H1 (cell line): ENCODE measurements at regions not wholly inside any gene's neighbourhood (a gene's known extent, or its start where the extent isn't known, plus 50 kb on each side); places are given as distances from the start of the nearest gene placed in this dataset.

Experiments used
- CTCF ChIA-PET: fragments of 300-600 bp; sonication (Branson Sonifier 250); formaldehyde crosslinking; loops from one replicate; lab custom pipeline; 2021; ENCODE audit not compliant: partially characterized antibody; lab: Charles Lee
- POLR2A ChIA-PET: fragments of 300-600 bp; sonication (Branson Sonifier 250); formaldehyde crosslinking; loops from one replicate; lab custom pipeline; 2021; ENCODE audit warnings: inconsistent platforms; ENCODE audit not compliant: partially characterized antibody; lab: Charles Lee
- DNase-seq, 2 experiments: peaks; one replicate each; pipeline versions ENCODE4 v3.0.0 to v3.0.0-alpha.2; 2010 to 2022; ENCODE audit warnings: low spot score in 2 of 2, low read depth in 1 of 2, mixed read lengths in 1 of 2
- FAIRE-seq: peaks from 2 replicates; lab custom pipeline; 2011; peaks lifted over from hg19 to GRCh38; lab: Jason Lieb, UNC
- H2AFZ ChIP-seq: 2 replicates; pipeline ENCODE4 v1.8.1; 2012; ENCODE audit warnings: low read length, inconsistent platforms
- H2AK5ac ChIP-seq: 2 replicates; pipeline ENCODE4 v1.6.1; 2013; ENCODE audit warnings: low read depth, low read length
- H2BK120ac ChIP-seq: replicated peaks from 2 replicates; pipeline ENCODE3; 2013; ENCODE audit warnings: low read depth, low read length, inconsistent platforms
- H2BK12ac ChIP-seq: 2 replicates; pipeline ENCODE4 v1.6.1; 2013; ENCODE audit warnings: low read depth, low read length
- H2BK15ac ChIP-seq: 2 replicates; pipeline ENCODE4 v1.6.1; 2013; ENCODE audit warnings: low read length
- H2BK20ac ChIP-seq: 2 replicates; pipeline ENCODE4 v1.6.1; 2013; ENCODE audit warnings: low read length
- H2BK5ac ChIP-seq: 2 replicates; pipeline ENCODE4 v1.6.1; 2013; ENCODE audit warnings: low read depth, low read length
- H3K14ac ChIP-seq: 2 replicates; pipeline ENCODE4 v1.6.1; 2013; ENCODE audit warnings: inconsistent platforms; ENCODE audit not compliant: insufficient read length
- H3K18ac ChIP-seq: 2 replicates; pipeline ENCODE4 v1.6.1; 2013; ENCODE audit warnings: low read length; ENCODE audit errors: extremely low read depth
- H3K23ac ChIP-seq: 2 replicates; pipeline ENCODE4 v1.6.1; 2013; ENCODE audit warnings: inconsistent platforms; ENCODE audit not compliant: insufficient read length
- H3K23me2 ChIP-seq: 2 replicates; pipeline ENCODE4 v1.6.1; 2013; ENCODE audit warnings: low read depth, low read length
- H3K27ac ChIP-seq: 2 replicates; pipeline ENCODE4 v1.6.1; 2011; ENCODE audit warnings: low read depth, low read length, inconsistent platforms
- H3K27me3 ChIP-seq, 4 experiments: replicated peaks in 1 of 4; 1 replicate in 1 of 4; 2 replicates in 3 of 4; pipeline versions ENCODE4 v1.6.1 to v1.8.1; 2011 to 2013; ENCODE audit warnings: low read length in 3 of 4, mild to moderate bottlenecking in 3 of 4, inconsistent platforms in 2 of 4, mixed read lengths in 2 of 4, moderate library complexity in 1 of 4; ENCODE audit not compliant: control insufficient read depth in 3 of 4, insufficient read depth in 3 of 4; ENCODE audit errors: extremely low read depth in 1 of 4
- H3K36me3 ChIP-seq, 4 experiments: 2 replicates each; pipeline versions ENCODE4 v1.6.1 to v1.8.1; 2011 to 2013; ENCODE audit warnings: mild to moderate bottlenecking in 4 of 4, low read length in 3 of 4, moderate library complexity in 2 of 4, control low read depth in 1 of 4, inconsistent platforms in 1 of 4; ENCODE audit not compliant: insufficient read depth in 4 of 4, control insufficient read depth in 2 of 4
- H3K4ac ChIP-seq: replicated peaks from 2 replicates; pipeline ENCODE3; 2013; ENCODE audit warnings: low read length, low read depth, mixed read lengths, inconsistent platforms; ENCODE audit not compliant: insufficient read length
- H3K4me1 ChIP-seq, 4 experiments: replicated peaks in 1 of 4; 1 replicate in 1 of 4; 2 replicates in 3 of 4; pipeline versions ENCODE4 v1.6.1 to v1.8.1; 2011 to 2013; ENCODE audit warnings: low read length in 3 of 4, inconsistent platforms in 2 of 4, mixed read lengths in 1 of 4; ENCODE audit not compliant: insufficient read depth in 4 of 4, control insufficient read depth in 3 of 4
- H3K4me2 ChIP-seq, 2 experiments: 2 replicates each; pipeline versions ENCODE4 v1.6.1 to v1.8.1; 2011 to 2013; ENCODE audit warnings: low read depth in 2 of 2, low read length in 2 of 2, control low read depth in 1 of 2, inconsistent platforms in 1 of 2, mild to moderate bottlenecking in 1 of 2; ENCODE audit not compliant: insufficient read depth in 1 of 2
- H3K4me3 ChIP-seq, 4 experiments: fragments of 200-600, 300-600 bp in 1 of 4; sonication (generic), shearing (Covaris generic), sonication (Bioruptor Twin) in 1 of 4; 2 replicates each; pipeline versions ENCODE4 v1.5.1 to v1.8.1; 2011 to 2016; ENCODE audit warnings: low read length in 4 of 4, low read depth in 3 of 4, control low read depth in 2 of 4, inconsistent platforms in 2 of 4, mild to moderate bottlenecking in 2 of 4, mixed read lengths in 1 of 4, moderate library complexity in 1 of 4; ENCODE audit not compliant: insufficient read depth in 2 of 4; ENCODE audit errors: extremely low read depth in 1 of 4
- H3K56ac ChIP-seq: replicated peaks from 2 replicates; pipeline ENCODE3; 2013; ENCODE audit warnings: low read depth, mild to moderate bottlenecking, mixed read lengths, low read length, inconsistent platforms; ENCODE audit not compliant: insufficient read length
- H3K79me1 ChIP-seq: 2 replicates; pipeline ENCODE4 v1.6.1; 2013; ENCODE audit warnings: low read depth, low read length, control low read depth
- H3K79me2 ChIP-seq, 2 experiments: 2 replicates each; pipeline versions ENCODE4 v1.6.1 to v1.8.1; 2012 to 2013; ENCODE audit warnings: low read length in 2 of 2, mild to moderate bottlenecking in 2 of 2, inconsistent platforms in 1 of 2; ENCODE audit not compliant: insufficient read depth in 2 of 2, control insufficient read depth in 1 of 2
- H3K9ac ChIP-seq, 4 experiments: replicated peaks in 1 of 4; 1 replicate in 1 of 4; 2 replicates in 3 of 4; pipeline versions ENCODE4 v1.6.1 to v1.8.1; 2011 to 2013; ENCODE audit warnings: low read depth in 3 of 4, low read length in 3 of 4, control low read depth in 2 of 4, mild to moderate bottlenecking in 2 of 4, moderate library complexity in 2 of 4, inconsistent platforms in 1 of 4; ENCODE audit errors: extremely low read depth in 1 of 4
- H3K9me3 ChIP-seq, 2 experiments: 2 replicates each; pipeline versions ENCODE4 v1.6.1 to v1.8.1; 2012 to 2013; ENCODE audit warnings: mild to moderate bottlenecking in 2 of 2, moderate library complexity in 2 of 2, control low read depth in 1 of 2, inconsistent platforms in 1 of 2, low read depth in 1 of 2, low read length in 1 of 2, mixed read lengths in 1 of 2; ENCODE audit not compliant: insufficient read depth in 2 of 2
- H4K20me1 ChIP-seq, 2 experiments: replicated peaks in 1 of 2; 2 replicates each; pipeline versions ENCODE3 to v1.8.1; 2011 to 2013; ENCODE audit warnings: inconsistent platforms in 2 of 2, low read length in 2 of 2, mild to moderate bottlenecking in 1 of 2; ENCODE audit not compliant: insufficient read depth in 2 of 2, control insufficient read depth in 1 of 2
- H4K5ac ChIP-seq: 2 replicates; pipeline ENCODE4 v1.6.1; 2013; ENCODE audit warnings: low read length, low read depth, mixed read lengths, inconsistent platforms; ENCODE audit not compliant: insufficient read length
- H4K8ac ChIP-seq: 2 replicates; pipeline ENCODE4 v1.8.0; 2013; ENCODE audit warnings: mild to moderate bottlenecking, moderate library complexity, low read length, inconsistent platforms; ENCODE audit not compliant: insufficient read depth; ENCODE audit errors: extremely low read depth
- H4K91ac ChIP-seq: replicated peaks from 2 replicates; pipeline ENCODE3; 2013; ENCODE audit warnings: low read length, mixed read lengths, inconsistent platforms; ENCODE audit not compliant: insufficient read length
- BACH1 ChIP-seq: IDR thresholded peaks from 2 replicates; pipeline ENCODE4 v1.6.1; 2012; ENCODE audit warnings: low read length, improper control_type of control experiment
- BRCA1 ChIP-seq: IDR thresholded peaks from 2 replicates; pipeline ENCODE4 v1.6.1; 2012; ENCODE audit warnings: low read depth, low read length, improper control_type of control experiment
- CBX5 ChIP-seq: fragments of 300-800, 300-1000 bp; sonication (generic); IDR thresholded peaks from 2 replicates; pipeline ENCODE4 v1.7.1; 2016; ENCODE audit warnings: antibody characterized with exemption, low read length, low read depth
- CREB1 ChIP-seq: IDR thresholded peaks from 2 replicates; pipeline ENCODE4 v1.6.1; 2012; ENCODE audit warnings: inconsistent platforms
- EZH2 ChIP-seq: fragments of 200-600 bp; sonication (generic); IDR thresholded peaks from 2 replicates; pipeline ENCODE4 v1.7.1; 2012; ENCODE audit warnings: low read depth, mild to moderate bottlenecking, moderate library complexity, low read length, inconsistent platforms; ENCODE audit not compliant: severe bottlenecking
- GABPA ChIP-seq: IDR thresholded peaks from 2 replicates; pipeline ENCODE4 v1.6.1; 2011; ENCODE audit warnings: mild to moderate bottlenecking, low read length, moderate library complexity, borderline replicate concordance; ENCODE audit not compliant: insufficient read depth
- JUN ChIP-seq: IDR thresholded peaks from 2 replicates; pipeline ENCODE4 v1.6.1; 2011; ENCODE audit warnings: low read depth, mild to moderate bottlenecking, improper control_type of control experiment, low read length
- NRF1 ChIP-seq: IDR thresholded peaks from 2 replicates; pipeline ENCODE4 v1.6.1; 2011; ENCODE audit warnings: mild to moderate bottlenecking, low read depth, low read length, improper control_type of control experiment
- POLR2AphosphoS5 ChIP-seq: IDR thresholded peaks from 2 replicates; pipeline ENCODE4 v1.6.1; 2011; ENCODE audit warnings: low read depth, low read length
- POU5F1 ChIP-seq: IDR thresholded peaks from 2 replicates; pipeline ENCODE4 v1.6.1; 2011; ENCODE audit warnings: low read depth, mild to moderate bottlenecking, low read length, moderate library complexity
- RBBP5 ChIP-seq: IDR thresholded peaks from 2 replicates; pipeline ENCODE4 v1.7.1; 2012; ENCODE audit warnings: low read depth, mild to moderate bottlenecking, inconsistent platforms, low read length, moderate library complexity, borderline replicate concordance
- RFX5 ChIP-seq: IDR thresholded peaks from 2 replicates; pipeline ENCODE4 v1.6.1; 2011; ENCODE audit warnings: low read depth, low read length, improper control_type of control experiment, borderline replicate concordance
- SIX5 ChIP-seq: IDR thresholded peaks from 2 replicates; pipeline ENCODE4 v1.6.1; 2011; ENCODE audit warnings: mild to moderate bottlenecking, low read depth, low read length
- TCF12 ChIP-seq: IDR thresholded peaks from 2 replicates; pipeline ENCODE4 v1.6.1; 2011; ENCODE audit warnings: low read depth, mild to moderate bottlenecking, low read length
- WGBS, 2 experiments: shearing (Covaris generic) in 1 of 2; methylation state at CpG; one replicate each; pipeline versions ENCODE4 v1.1.6 to v1.1.7; 2013 to 2015; ENCODE audit warnings: low lambda C conversion rate in 2 of 2, mixed read lengths in 2 of 2, inconsistent platforms in 1 of 2, low coverage in 1 of 2, missing lambda C conversion rate in 1 of 2; ENCODE audit not compliant: insufficient replicate concordance in 2 of 2, insufficient coverage in 1 of 2, insufficient read length in 1 of 2; ENCODE audit errors: extremely low coverage in 1 of 2, missing lambda C conversion rate in 1 of 2; 5-methylcytosine and 5-hydroxymethylcytosine counted together
- TF ChIP-seq, protein P1 (sequence below): IDR thresholded peaks from 2 replicates; pipeline ENCODE4 v1.6.1; 2011; ENCODE audit warnings: low read depth, mild to moderate bottlenecking, low read length; ENCODE audit not compliant: insufficient read depth

DNA sequence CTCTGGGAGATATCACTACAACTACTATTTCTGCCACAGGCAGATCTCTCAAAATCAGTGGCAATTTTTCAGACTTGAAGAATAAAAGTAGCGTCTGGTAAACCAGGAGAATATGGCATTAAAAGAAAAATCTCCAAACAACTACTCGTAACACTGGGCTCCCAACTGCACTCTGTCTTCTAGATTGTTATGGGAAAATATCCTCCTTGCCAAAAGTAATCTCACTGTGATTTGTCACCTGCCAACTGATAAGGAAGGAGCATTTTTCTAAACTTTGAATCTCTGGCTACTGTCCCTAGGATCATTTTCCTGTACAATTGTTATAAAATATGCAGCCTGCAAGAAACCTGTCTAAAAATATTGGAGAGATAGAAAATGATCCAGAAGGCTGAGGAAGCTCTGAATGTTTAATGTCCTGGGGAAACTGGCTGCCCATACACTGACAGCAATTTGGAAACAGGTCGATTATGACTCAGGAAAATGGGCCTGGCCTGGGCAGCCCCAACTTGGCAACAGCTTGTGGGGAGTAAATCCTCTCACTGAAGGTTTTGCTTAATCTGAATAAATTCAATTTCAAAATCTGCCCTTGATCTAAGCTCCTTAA lies 90.5 kb upstream of the DBX1 start:
- CTCF ChIA-PET = interaction anchor here (1.2 to 3.1 kb wide), 5 partner anchors 46 to 104 kb away, joined by 3 to 15 read pairs (median 3); no protein-coding TSS in a partner anchor
- no peak for FAIRE-seq
- TF ChIP-seq GABPA (no peak), NRF1 (no peak), JUN (no peak), RFX5 (no peak), EZH2 (no peak), BACH1 (no peak), CREB1 (no peak), BRCA1 (no peak), RBBP5 (no peak), POLR2AphosphoS5 (no peak), POU5F1 (no peak), CBX5 (no peak), TCF12 (no peak), SIX5 (no peak)
- TF ChIP-seq, protein P1, sequence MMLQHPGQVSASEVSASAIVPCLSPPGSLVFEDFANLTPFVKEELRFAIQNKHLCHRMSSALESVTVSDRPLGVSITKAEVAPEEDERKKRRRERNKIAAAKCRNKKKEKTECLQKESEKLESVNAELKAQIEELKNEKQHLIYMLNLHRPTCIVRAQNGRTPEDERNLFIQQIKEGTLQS = no peak

More for the DNA sequence above, 90.5 kb upstream of the DBX1 start:
- H3K27me3 ChIP-seq = peaks cover 0 to 3% (median 2%) of the 10 kb centered on the region in 4 experiments; a peak in 2 of 7 replicates
- no peak overlapping the region for H2AK5ac ChIP-seq
- no peak overlapping the region for H3K23ac ChIP-seq
- H3K56ac ChIP-seq = no peak overlapping the region
- no peak overlapping the region for H2BK12ac ChIP-seq
- no peak overlapping the region for H3K4me2 ChIP-seq
- H4K91ac ChIP-seq = no peak overlapping the region
- POLR2A ChIA-PET = no interaction called here
- no peak overlapping the region for H2BK20ac ChIP-seq
- no peak overlapping the region for H3K14ac ChIP-seq
- no peak for DNase-seq
- no peak overlapping the region for H3K4ac ChIP-seq
- no peak overlapping the region for H3K27ac ChIP-seq
- no peak overlapping the region for H4K8ac ChIP-seq
- H3K36me3 ChIP-seq = no peaks in the 10 kb centered on the region
- 84% methylated on average over 3 of the region's 3 CpGs; no CpG with 5 or more reads in 1 of the 2 experiments for WGBS, 2 experiments
- H3K79me2 ChIP-seq = no peaks in the 10 kb centered on the region
- H3K23me2 ChIP-seq = no peaks in the 10 kb centered on the region
- H3K4me3 ChIP-seq = no peak overlapping the region
- no peak overlapping the region for H2AFZ ChIP-seq
- H3K18ac ChIP-seq = no peak overlapping the region
- no peaks in the 10 kb centered on the region for H3K79me1 ChIP-seq
- no peak overlapping the region for H3K9ac ChIP-seq
- no peaks in the 10 kb centered on the region for H3K9me3 ChIP-seq
- no peaks in the 10 kb centered on the region for H4K20me1 ChIP-seq
- H2BK15ac ChIP-seq = no peak overlapping the region
- H2BK120ac ChIP-seq = no peak overlapping the region
- no peak overlapping the region for H2BK5ac ChIP-seq
- peaks cover 2 to 8% (median 5%) of the 10 kb centered on the region in 4 experiments; a peak in 4 of 7 replicates for H3K4me1 ChIP-seq
- no peak overlapping the region for H4K5ac ChIP-seq
